CD4-positive, alpha-beta T cell treated with Interleukin-17A for 1 hour (primary cell): ENCODE measurements at regions not wholly inside any gene's neighbourhood (a gene's known extent, or its start where the extent isn't known, plus 50 kb on each side); places are given as distances from the start of the nearest gene placed in this dataset.

Experiments
- DNase-seq: peaks from one replicate; pipeline ENCODE4 v3.0.0-alpha.2; 2020

DNA sequence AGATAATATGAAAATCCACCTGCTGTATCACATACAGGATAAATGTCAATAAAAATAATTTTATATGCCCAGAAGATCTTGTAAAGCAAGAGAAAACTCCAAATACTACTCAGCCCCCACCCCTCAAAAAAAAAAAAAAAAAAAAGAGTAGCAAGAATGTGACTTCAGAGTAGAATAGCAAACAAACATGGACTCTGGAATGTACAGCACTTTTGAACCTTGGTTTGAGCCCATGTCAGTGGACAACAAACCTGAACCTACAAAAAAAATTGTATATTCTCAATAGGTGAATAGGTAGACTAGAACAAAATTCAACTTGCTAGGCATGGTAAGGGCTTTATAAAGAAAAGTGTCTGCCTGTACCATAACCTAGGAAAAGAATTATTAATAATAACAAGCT, 428.0 kb downstream of the SLITRK6 start:
- no peak for DNase-seq

DNA sequence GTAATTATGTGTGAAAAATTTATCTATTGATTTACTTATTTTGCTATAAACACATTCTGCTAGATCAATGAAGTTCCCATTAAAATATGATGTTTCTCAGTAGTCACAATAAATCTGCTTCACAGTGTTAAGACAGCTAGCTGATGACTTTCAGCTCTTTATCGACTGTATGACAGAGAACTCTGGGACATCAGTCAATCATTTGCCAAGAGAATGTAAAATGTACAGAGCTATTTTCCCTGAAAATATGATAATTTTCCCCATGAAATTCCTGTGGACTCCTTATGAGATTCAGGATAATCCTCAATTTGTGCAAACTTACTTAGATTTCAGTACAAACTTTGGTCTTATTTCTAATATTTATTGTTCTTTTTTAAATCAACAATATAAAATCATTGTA, 430.5 kb downstream of the SLITRK6 start:
- DNase-seq = no peak

DNA sequence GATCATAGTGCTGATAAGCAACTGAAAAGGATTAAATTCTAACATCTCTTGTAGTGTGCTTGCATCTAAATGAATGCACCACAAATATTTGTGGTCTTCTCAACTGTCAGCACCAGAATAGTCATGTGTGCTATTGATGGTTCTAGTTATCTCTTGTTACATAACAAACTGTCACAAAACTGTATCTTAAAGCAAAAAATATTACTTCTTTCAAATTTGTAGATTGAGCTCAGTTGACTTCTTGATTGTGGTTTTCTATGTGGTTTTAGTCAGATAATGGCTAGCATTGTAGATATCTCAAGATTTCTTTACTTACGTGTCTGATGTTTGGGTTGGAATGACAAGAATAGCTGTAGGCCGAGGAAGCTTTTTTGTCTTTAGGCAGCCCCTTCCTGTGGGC, 431.3 kb downstream of the SLITRK6 start:
- DNase-seq = no peak

- no peak for DNase-seq
Observed at GRCh38 chr13:85366759-85367417, 432.3 kb downstream of the SLITRK6 start.

DNA sequence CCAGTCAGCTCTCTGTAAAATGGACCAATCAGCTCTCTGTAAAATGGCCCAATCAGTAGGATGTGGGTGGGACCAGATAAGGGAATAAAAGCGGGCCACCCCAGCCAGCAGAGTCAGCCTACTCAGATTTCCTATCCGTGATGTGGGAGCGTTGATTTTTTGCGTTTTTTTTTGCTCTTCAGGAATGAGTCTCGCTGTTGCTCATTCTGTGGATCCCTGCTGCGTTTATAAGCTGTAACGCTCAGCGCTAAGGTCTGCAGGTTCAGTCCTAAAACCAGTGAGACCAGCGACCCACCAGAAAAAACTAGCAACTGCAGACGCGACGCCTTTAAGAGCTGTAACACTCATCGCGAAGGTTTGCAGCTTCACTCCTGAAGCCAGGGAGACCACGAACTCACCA, 435.7 kb downstream of the SLITRK6 start:
- no peak for DNase-seq

DNA sequence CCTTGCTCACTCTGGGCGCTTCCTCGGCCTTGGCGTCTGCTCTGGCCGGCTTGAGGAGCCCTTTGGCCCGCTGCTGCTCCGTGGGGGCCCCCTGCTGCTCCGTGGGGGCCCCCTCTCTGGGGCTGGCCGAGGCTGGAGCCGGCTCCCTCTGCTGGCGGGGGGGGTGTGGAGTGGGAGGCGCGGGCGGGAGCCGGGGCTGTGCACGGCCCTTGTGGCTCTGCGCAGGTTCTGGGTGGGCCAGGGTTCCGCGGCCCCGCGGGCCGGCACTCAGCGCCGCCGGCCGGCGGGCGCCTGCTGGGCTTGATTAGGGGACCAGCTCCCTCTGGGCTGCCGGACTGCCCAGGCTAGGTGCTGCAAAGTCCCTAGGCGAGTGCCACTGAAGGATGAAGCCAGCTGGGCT, 436.2 kb downstream of the SLITRK6 start:
- no peak for DNase-seq

- DNase-seq = no peak
Observed at GRCh38 chr13:85347251-85347650, 452.0 kb downstream of the SLITRK6 start.

DNA sequence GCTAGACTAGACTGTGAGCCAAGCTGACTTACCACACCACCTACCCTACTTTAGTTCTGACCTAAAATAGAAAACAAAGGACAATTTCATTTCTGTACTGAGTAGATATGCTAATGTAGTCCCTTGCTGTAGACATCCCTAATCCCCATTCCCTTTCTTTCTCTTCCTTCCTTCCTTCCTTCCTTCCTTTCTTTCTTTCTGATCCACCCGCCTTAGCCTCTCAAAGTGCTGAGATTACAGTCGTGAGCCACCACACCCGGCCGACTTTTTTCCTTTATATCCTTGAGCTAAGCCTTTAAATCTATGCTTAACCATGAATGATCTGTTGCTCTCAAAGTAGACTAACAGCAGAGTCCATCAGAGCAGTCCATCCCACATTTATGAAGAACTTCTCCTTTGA, 465.0 kb downstream of the SLITRK6 start:
- no peak for DNase-seq

DNA sequence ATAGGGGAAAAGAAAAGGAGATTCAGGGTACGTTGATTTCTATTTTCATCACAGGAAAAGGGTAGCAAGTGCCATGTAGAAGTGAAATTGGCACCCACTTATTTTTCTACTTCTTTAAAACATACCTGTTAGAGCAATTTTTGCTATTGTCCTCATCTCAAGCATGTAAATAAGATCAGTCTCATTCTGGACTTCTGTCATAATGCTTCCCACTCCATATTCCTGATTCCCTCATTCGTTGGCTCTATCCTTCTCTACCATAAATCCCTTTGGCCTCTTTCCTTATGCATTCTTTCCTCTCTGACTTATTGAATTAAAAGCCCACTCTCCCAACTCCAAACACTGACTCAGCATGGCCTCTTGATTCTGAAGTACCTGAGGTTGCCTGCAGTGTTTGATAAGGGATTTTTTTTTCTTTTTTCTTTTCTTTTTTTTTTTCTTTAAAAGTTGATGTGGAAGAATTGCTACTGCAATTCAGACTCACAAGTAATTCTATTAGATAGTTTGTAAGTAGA, 465.7 kb downstream of the SLITRK6 start:
- DNase-seq = no peak

DNA sequence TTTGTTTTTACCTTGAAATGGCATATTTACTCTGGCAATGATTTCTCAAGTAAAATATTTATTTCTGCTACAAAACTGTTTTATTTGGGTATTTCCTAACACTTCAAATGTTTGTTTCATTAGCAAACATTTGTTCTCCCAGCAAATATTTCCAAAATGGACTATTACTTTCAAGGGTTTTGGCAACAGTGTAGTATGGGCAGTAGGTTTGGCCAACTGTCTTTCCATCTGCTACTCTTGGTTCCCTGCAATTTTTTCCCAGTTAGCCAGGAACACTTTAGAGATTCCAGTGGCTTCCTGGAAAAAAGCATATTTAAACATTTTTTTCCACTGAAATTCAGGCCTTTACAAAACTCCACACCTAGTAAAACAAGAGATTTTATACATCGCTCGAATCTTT, 466.6 kb downstream of the SLITRK6 start:
- DNase-seq = no peak

- DNase-seq = no peak
Observed at GRCh38 chr13:85321734-85322133, 477.5 kb downstream of the SLITRK6 start.

DNA sequence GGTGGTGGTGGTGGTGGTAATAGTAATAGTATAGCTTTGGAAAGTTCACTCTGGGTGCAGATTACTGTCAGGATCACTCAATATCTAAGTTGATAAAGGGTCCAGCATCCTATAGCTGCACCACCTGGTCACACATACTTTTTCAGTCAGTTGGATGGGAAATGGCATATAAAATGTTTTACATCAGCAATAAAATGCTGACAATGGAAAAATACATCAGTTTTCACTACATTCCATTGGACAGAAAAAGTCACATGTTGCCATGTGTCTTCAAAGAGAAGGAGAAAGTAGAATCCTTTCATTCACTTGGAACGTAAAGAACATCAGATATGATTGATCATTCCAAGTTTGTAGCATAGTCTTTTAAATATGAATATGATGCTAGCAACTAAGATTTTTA, 481.4 kb downstream of the SLITRK6 start:
- DNase-seq = no peak

DNA sequence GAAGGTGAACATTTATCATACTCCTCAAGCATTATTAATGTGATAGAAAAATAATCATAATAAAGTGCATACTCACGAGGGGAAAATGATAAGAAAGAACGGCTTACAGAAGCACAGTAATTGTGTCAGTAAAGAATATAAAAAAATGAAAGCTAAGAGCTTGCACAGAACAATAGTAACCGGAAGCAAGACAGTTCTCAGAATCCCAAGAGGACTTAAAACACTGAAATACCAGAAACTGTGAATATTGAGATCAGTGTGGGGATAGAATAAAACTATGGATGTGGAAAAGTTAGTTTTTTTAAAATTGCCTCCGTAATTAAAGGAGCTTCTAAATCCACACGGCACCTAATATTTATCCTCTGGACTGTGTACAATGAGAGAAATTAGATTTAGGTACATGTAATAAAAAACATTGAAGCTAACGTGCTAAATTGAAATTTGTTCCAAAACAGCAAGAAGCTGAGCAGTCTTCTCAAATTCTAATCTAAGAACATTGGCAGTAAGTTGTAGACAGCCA, 482.7 kb downstream of the SLITRK6 start:
- DNase-seq = no peak

DNA sequence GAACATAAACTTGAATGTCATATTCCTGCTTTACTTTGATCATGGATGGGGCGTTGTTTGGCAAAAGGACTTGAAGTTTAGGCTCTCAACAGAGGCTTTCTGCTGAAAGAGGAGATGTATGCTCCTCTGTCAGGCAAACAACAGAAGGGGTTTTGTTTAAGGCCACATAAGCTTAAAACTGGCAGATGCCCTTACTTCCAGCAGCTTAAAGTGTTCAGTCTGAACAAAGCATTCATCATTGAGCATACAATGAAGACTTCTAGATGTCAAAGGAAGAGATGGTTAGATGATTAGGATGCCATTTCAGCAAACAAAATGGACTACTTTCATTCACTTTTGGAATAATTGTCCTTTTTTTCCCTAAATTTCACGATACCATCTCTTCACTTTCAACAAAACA, 484.5 kb downstream of the SLITRK6 start:
- no peak for DNase-seq

GRCh38 chr13:85313761-85314503, 485.3 kb downstream of the SLITRK6 start:
- DNase-seq = no peak

- no peak for DNase-seq
Observed at GRCh38 chr13:85312071-85312470, 487.1 kb downstream of the SLITRK6 start.

DNA sequence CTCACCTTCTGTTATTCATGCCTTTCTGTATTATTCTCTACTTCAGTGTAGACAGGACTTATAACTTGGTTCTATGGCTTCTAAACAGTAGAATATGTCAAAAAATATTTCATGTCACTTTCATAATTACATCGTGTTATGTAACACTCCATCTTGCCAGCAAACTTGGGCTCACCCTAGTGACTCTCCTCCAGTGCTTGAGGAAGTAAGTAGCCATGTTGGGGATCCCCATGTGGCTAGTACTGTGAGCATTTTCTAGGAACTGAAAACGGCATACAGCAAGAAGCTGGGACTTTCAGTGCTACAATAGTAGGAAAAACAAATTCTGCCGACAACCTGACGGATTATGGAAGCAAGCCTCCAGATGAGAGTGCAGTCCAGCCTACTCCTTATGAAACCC, 495.6 kb downstream of the SLITRK6 start:
- DNase-seq = no peak

- no peak for DNase-seq
Observed at GRCh38 chr13:85298387-85298924, 500.8 kb downstream of the SLITRK6 start.

GRCh38 chr13:85288698-85289097, 510.5 kb downstream of the SLITRK6 start:
- no peak for DNase-seq

- DNase-seq = no peak
Observed at GRCh38 chr13:85287528-85287927, 511.7 kb downstream of the SLITRK6 start.

- DNase-seq = no peak
Observed at GRCh38 chr13:85286081-85286480, 513.1 kb downstream of the SLITRK6 start.

DNA sequence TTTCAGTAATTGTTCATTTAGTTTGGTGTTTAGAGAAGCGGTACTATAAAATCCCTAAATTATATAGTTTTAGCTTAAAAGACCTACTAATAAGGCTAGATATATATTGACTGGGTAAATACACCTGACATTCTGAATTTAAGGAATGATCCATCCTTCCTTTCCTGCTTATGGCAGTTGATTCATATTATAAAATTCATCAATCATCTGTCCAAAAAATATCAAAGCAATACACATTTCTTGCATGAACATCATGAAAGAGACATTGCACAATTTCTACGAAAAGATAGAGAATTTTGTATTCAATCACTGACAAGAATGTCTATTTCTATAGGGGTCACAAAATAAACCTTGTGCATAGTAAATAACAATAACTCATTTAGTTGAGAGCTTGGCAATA, 514.9 kb downstream of the SLITRK6 start:
- no peak for DNase-seq

DNA sequence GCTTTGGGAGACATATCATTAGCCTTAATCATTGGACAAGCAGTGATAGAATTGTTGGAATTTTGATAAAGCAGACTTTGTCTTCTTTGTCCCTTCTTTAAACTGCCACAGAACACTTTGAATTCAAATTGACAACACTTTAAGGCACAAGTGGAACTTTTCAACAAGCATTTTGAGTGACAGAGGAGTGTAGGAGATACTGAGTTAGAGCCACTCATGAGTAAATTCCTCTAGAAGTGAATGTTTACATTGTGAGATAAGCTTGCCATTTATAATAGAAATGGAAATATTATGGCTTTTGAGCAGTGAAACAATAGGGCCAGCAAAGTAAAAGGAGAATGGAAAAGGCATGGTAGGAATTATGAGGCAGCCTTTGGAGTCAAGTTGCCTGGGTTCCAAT, 515.8 kb downstream of the SLITRK6 start:
- no peak for DNase-seq

DNA sequence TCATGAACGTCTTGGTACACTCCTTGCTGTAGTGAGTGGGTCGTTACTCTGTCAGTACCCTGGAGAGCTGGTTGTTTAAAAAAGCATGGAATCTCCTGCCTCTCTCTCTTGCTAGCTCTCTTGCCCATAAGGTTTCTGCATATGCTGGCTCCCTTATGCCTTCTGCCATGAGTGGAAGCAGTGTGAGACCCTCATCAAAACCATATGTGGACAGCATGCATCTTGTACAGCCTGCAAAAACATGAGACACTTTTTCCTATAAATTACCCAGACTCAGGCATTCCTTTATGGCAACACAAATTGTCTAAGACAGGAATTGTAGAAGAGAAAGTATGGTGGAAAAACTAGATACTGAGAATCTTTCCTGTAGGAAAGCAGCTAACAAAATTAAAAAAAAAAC, 516.3 kb downstream of the SLITRK6 start:
- DNase-seq = no peak
